HEK293T (cell line): ENCODE measurements at regions not wholly inside any gene's neighbourhood (a gene's known extent, or its start where the extent isn't known, plus 50 kb on each side); places are given as distances from the start of the nearest gene placed in this dataset.

Experiments used
- LEF1 ChIP-seq: fragments of 450-650 bp; IDR thresholded peaks from 2 replicates; pipeline ENCODE4 v1.6.1; 2017; ENCODE audit warnings: mild to moderate bottlenecking, borderline replicate concordance
- SP1 ChIP-seq: fragments of 450-650 bp; IDR thresholded peaks from 2 replicates; pipeline ENCODE4 v1.6.1; 2017
- TARDBP ChIP-seq: fragments of 450-650 bp; IDR thresholded peaks from 2 replicates; pipeline ENCODE4 v1.6.1; 2016

DNA sequence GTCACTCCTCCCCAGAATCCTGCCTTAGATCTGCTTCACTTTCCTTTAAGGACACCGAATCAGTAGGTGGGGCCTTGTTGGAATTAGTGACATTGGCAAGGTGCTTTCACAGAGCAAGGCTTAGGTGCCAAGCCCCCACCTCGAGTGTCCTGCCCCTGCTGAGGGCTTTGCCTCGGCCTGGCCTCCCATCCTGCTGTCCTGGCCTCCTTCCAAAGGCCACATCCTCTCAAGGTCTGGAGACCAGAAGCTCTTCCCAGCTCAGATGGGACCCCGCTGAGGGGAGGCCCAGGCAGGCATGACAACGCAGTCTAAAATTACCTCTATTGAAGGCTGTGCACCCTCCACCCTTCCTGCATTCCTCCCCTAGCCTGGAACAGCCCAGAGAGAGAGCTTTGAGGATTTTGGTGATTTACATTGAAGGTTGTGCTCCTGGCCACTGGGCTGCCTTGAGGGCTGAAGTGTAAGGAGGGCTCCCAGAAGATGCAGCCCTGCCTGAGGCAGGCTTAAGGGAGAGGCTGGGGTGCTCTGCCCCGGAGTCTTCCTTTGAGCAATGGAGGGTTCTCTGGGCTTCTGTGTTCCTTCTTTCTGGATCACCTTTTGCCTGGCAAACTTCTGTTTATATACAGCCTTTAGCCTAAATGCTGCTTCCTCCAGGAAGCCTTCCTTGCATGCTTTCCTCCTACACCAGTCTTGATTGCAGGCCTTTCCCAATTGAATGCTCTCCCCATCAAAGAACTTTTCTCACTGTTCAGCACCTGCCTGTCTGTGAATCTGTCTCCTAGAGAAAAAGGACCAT lies 154.4 kb downstream of the DDX1 start:
- TF ChIP-seq SP1 (no peak), LEF1 (no peak), TARDBP (no peak)
